ENCODE measurements at regions not wholly inside any gene's neighbourhood (a gene's known extent, or its start where the extent isn't known, plus 50 kb on each side); places are given as distances from the start of the nearest gene placed in this dataset.

DNA sequence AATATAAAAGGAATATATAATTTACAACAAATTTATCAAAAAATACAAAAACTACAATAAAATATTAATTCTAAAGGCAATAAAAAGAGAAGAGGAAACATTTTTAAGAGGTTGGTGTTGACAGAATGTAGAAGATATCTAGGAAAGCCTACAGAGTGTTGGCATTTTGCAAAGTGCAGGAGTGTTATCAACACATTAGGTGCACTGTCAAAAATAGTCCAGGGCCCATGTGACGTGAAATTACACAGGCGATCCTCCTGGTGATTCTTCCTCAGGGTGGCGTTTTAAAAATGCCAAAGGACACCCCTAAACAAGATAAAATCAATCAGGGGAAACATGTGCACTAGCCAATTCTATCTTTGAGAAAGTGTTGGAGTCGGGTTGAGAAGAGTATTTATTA, 222.7 kb downstream of the ARPP21 start:
- Histone ChIP-seq H4K20me1 (ENCODE audit: insufficient read depth, low read length, poor library complexity, severe bottlenecking) (no peaks in the 10 kb centered on the region), H3K9me3 (ENCODE audit: insufficient read depth, low read depth, low read length) (no peaks in the 10 kb centered on the region), H3K36me3 (ENCODE audit: insufficient read depth, low read length) (no peaks in the 10 kb centered on the region), H3K4me1 (ENCODE audit: insufficient read depth, low read length, poor library complexity, severe bottlenecking) (peaks cover 5% of the 10 kb centered on the region), H3K9me2 (replicated peaks; ENCODE audit: low read depth, low read length) (no peaks in the 10 kb centered on the region), H3K79me2 (ENCODE audit: insufficient read depth, low read length) (no peaks in the 10 kb centered on the region), H3F3A (ENCODE audit: low read depth) (no peaks in the 10 kb centered on the region), H2AFZ (ENCODE audit: low read length) (no peak overlapping the region), H3K9ac (ENCODE audit: low read depth, low read length, poor library complexity, severe bottlenecking) (no peak overlapping the region), H3K4me3 (ENCODE audit: low read length, poor library complexity, severe bottlenecking) (no peak overlapping the region), H3K4me2 (ENCODE audit: low read depth, low read length, poor library complexity, severe bottlenecking) (no peak overlapping the region), H3K27me3 (ENCODE audit: insufficient read depth, low read length, poor library complexity, severe bottlenecking) (no peaks in the 10 kb centered on the region)
- TF ChIP-seq, protein P1, sequence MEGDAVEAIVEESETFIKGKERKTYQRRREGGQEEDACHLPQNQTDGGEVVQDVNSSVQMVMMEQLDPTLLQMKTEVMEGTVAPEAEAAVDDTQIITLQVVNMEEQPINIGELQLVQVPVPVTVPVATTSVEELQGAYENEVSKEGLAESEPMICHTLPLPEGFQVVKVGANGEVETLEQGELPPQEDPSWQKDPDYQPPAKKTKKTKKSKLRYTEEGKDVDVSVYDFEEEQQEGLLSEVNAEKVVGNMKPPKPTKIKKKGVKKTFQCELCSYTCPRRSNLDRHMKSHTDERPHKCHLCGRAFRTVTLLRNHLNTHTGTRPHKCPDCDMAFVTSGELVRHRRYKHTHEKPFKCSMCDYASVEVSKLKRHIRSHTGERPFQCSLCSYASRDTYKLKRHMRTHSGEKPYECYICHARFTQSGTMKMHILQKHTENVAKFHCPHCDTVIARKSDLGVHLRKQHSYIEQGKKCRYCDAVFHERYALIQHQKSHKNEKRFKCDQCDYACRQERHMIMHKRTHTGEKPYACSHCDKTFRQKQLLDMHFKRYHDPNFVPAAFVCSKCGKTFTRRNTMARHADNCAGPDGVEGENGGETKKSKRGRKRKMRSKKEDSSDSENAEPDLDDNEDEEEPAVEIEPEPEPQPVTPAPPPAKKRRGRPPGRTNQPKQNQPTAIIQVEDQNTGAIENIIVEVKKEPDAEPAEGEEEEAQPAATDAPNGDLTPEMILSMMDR (conservative IDR thresholded peaks at IDR 0.05; ENCODE audit: low read length), result no peak
- TF ChIP-seq EZH2phosphoT487 (IDR thresholded peaks at IDR 0.05; ENCODE audit: borderline replicate concordance), result no peak

DNA sequence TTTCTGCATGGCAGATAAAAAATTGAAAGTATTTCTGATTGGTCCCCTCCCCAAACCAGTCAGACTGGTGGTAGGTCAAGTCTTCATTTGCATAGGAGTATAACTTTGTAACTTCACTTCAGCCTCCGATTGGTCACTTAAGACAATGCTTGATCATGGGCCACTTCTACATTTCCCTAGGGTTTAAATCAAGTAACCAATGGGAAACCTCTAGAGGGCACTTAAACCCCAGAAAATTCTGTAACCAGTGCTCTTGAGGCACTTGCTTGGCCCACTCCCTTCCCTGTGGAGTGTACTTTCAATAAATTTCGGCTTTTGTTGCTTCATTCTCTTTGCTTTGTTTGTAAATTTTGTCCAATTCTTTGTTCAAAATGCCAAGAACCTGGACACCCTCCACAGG, 225.5 kb downstream of the ARPP21 start:
- H3K4me1 ChIP-seq (ENCODE audit: insufficient read depth, low read length, poor library complexity, severe bottlenecking), result no peaks in the 10 kb centered on the region
- TF ChIP-seq EZH2phosphoT487 (IDR thresholded peaks at IDR 0.05; ENCODE audit: borderline replicate concordance), result no peak
- TF ChIP-seq, protein P1 (conservative IDR thresholded peaks at IDR 0.05; ENCODE audit: low read length), result peak; percentile 16; the same call in 1 of the 2 replicates
- no peaks in the 10 kb centered on the region for H3K36me3 ChIP-seq (ENCODE audit: insufficient read depth, low read length)
- no peak overlapping the region for H3K9ac ChIP-seq (ENCODE audit: low read depth, low read length, poor library complexity, severe bottlenecking)
- H3K27me3 ChIP-seq (ENCODE audit: insufficient read depth, low read length, poor library complexity, severe bottlenecking), result no peaks in the 10 kb centered on the region
- H3K9me3 ChIP-seq (ENCODE audit: insufficient read depth, low read depth, low read length), result no peaks in the 10 kb centered on the region
- no peaks in the 10 kb centered on the region for H3F3A ChIP-seq (ENCODE audit: low read depth)
- H3K9me2 ChIP-seq (replicated peaks; ENCODE audit: low read depth, low read length), result no peaks in the 10 kb centered on the region
- H3K4me2 ChIP-seq (ENCODE audit: low read depth, low read length, poor library complexity, severe bottlenecking), result no peak overlapping the region
- no peaks in the 10 kb centered on the region for H3K79me2 ChIP-seq (ENCODE audit: insufficient read depth, low read length)
- H4K20me1 ChIP-seq (ENCODE audit: insufficient read depth, low read length, poor library complexity, severe bottlenecking), result no peaks in the 10 kb centered on the region
- no peak overlapping the region for H3K4me3 ChIP-seq (ENCODE audit: low read length, poor library complexity, severe bottlenecking)
- H2AFZ ChIP-seq (ENCODE audit: low read length), result peak overlapping the region; percentile 61

DNA sequence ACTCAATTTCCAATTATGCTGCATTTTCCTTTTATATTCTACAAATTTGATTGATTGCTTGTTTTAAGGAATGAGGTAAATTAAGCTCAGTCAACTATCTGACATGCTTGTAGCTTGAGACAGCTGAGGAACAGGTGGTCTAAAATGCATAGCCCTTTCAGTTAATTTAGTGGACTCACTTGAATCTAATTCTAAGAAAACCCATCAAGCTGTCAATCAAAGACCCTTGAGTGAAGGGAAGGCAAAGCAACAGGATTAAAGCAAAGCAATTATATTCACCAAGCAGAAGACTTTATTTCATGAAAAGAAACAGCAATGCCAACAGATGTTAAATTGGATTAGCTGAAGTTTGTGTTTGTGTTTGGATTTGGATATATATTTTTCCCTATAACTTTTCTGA, 228.5 kb downstream of the ARPP21 start:
- no peak overlapping the region for H2AFZ ChIP-seq (ENCODE audit: low read length)
- no peaks in the 10 kb centered on the region for H4K20me1 ChIP-seq (ENCODE audit: insufficient read depth, low read length, poor library complexity, severe bottlenecking)
- H3K9me2 ChIP-seq (replicated peaks; ENCODE audit: low read depth, low read length), result no peaks in the 10 kb centered on the region
- no peaks in the 10 kb centered on the region for H3K36me3 ChIP-seq (ENCODE audit: insufficient read depth, low read length)
- H3K79me2 ChIP-seq (ENCODE audit: insufficient read depth, low read length), result no peaks in the 10 kb centered on the region
- no peak overlapping the region for H3K4me2 ChIP-seq (ENCODE audit: low read depth, low read length, poor library complexity, severe bottlenecking)
- H3F3A ChIP-seq (ENCODE audit: low read depth), result no peaks in the 10 kb centered on the region
- no peaks in the 10 kb centered on the region for H3K4me1 ChIP-seq (ENCODE audit: insufficient read depth, low read length, poor library complexity, severe bottlenecking)
- H3K4me3 ChIP-seq (ENCODE audit: low read length, poor library complexity, severe bottlenecking), result no peak overlapping the region
- H3K9me3 ChIP-seq (ENCODE audit: insufficient read depth, low read depth, low read length), result no peaks in the 10 kb centered on the region
- TF ChIP-seq, protein P1 (conservative IDR thresholded peaks at IDR 0.05; ENCODE audit: low read length), result no peak
- no peaks in the 10 kb centered on the region for H3K27me3 ChIP-seq (ENCODE audit: insufficient read depth, low read length, poor library complexity, severe bottlenecking)
- H3K9ac ChIP-seq (ENCODE audit: low read depth, low read length, poor library complexity, severe bottlenecking), result no peak overlapping the region
